Neural progenitor cell (in vitro differentiated cells): ENCODE measurements at regions not wholly inside any gene's neighbourhood (a gene's known extent, or its start where the extent isn't known, plus 50 kb on each side); places are given as distances from the start of the nearest gene placed in this dataset.

ENCODE experiments used
- DNase-seq: peaks from one replicate; pipeline ENCODE4 v3.0.0-alpha.2; 2016; ENCODE audit warnings: low spot score
- H2AFZ ChIP-seq: fragments of 200-600 bp; sonication (generic); replicated peaks from 2 replicates; pipeline ENCODE4 v1.6.1; 2016; ENCODE audit warnings: antibody characterized with exemption
- H3F3A ChIP-seq: fragments of 200-600 bp; sonication (generic); 2 replicates; pipeline ENCODE4 v1.6.1; 2016; ENCODE audit warnings: antibody characterized with exemption, low read depth
- H3K27ac ChIP-seq: fragments of 200-600 bp; sonication (generic); 2 replicates; pipeline ENCODE4 v1.5.1; 2016; ENCODE audit warnings: mild to moderate bottlenecking
- H3K27me3 ChIP-seq: fragments of 200-600 bp; sonication (generic); 2 replicates; pipeline ENCODE4 v1.6.1; 2016; ENCODE audit warnings: mild to moderate bottlenecking, moderate library complexity
- H3K36me3 ChIP-seq: fragments of 200-600 bp; sonication (generic); 2 replicates; pipeline ENCODE4 v1.5.1; 2016
- H3K4me1 ChIP-seq: fragments of 200-600 bp; sonication (generic); 2 replicates; pipeline ENCODE4 v1.6.1; 2016; ENCODE audit warnings: mixed run types
- H3K4me2 ChIP-seq: fragments of 200-600 bp; sonication (generic); 2 replicates; pipeline ENCODE4 v1.6.1; 2016
- H3K4me3 ChIP-seq: fragments of 200-600 bp; sonication (generic); 2 replicates; pipeline ENCODE4 v1.5.1; 2016
- H3K79me2 ChIP-seq: fragments of 200-600 bp; sonication (generic); 2 replicates; pipeline ENCODE4 v1.6.1; 2016; ENCODE audit warnings: low read depth
- H3K9ac ChIP-seq: fragments of 200-600 bp; sonication (generic); 2 replicates; pipeline ENCODE4 v1.6.1; 2016
- H3K9me3 ChIP-seq: fragments of 200-600 bp; sonication (generic); 2 replicates; pipeline ENCODE4 v1.5.1; 2016; ENCODE audit warnings: low read depth
- H4K20me1 ChIP-seq: fragments of 200-600 bp; sonication (generic); 2 replicates; pipeline ENCODE4 v1.6.1; 2016; ENCODE audit warnings: low read depth
- H3K27ac Mint-ChIP-seq: 3 replicates; pipeline ENCODE4 v1.8.0; 2021; ENCODE audit warnings: mixed read lengths
- H3K27me3 Mint-ChIP-seq: 2 replicates; pipeline ENCODE4 v1.8.0; 2022; ENCODE audit warnings: low read depth, mild to moderate bottlenecking, inconsistent platforms, moderate library complexity, mixed read lengths; ENCODE audit not compliant: insufficient read depth
- H3K36me3 Mint-ChIP-seq: 3 replicates; pipeline ENCODE4 v1.8.0; 2021; ENCODE audit warnings: mixed read lengths
- H3K4me1 Mint-ChIP-seq: 3 replicates; pipeline ENCODE4 v1.8.0; 2021; ENCODE audit warnings: mixed read lengths
- H3K4me3 Mint-ChIP-seq: 3 replicates; pipeline ENCODE4 v1.8.0; 2021; ENCODE audit warnings: mild to moderate bottlenecking, moderate library complexity, mixed read lengths
- H3K9me3 Mint-ChIP-seq: 3 replicates; pipeline ENCODE4 v1.8.0; 2020; ENCODE audit warnings: mixed read lengths
- CTCF ChIP-seq: fragments of 200-600 bp; sonication (generic); IDR thresholded peaks from 2 replicates; pipeline ENCODE4 v1.5.1; 2017; ENCODE audit warnings: antibody characterized with exemption, mild to moderate bottlenecking
- EZH2 ChIP-seq: fragments of 200-600 bp; sonication (generic); IDR thresholded peaks from 2 replicates; pipeline ENCODE4 v1.6.1; 2017; ENCODE audit warnings: antibody characterized with exemption, mild to moderate bottlenecking, moderate library complexity
- EZH2phosphoT487 ChIP-seq: fragments of 200-600 bp; sonication (generic); IDR thresholded peaks from 2 replicates; pipeline ENCODE4 v1.6.1; 2017; ENCODE audit warnings: antibody characterized with exemption

GRCh38 chr13:66212511-66212910 lies 1017.6 kb downstream of the PCDH9 start:
- no peak overlapping the region for H3K27ac ChIP-seq
- no peak overlapping the region for H3K4me3 Mint-ChIP-seq
- H3K79me2 ChIP-seq, result no peaks in the 10 kb centered on the region
- TF ChIP-seq EZH2 (no peak), CTCF (no peak), EZH2phosphoT487 (no peak)
- no peak overlapping the region for H3K27ac Mint-ChIP-seq
- no peaks in the 10 kb centered on the region for H3K4me1 Mint-ChIP-seq
- no peaks in the 10 kb centered on the region for H3F3A ChIP-seq
- peaks cover 2% of the 10 kb centered on the region for H3K9me3 Mint-ChIP-seq
- H3K36me3 ChIP-seq, result no peaks in the 10 kb centered on the region
- H3K4me1 ChIP-seq, result no peaks in the 10 kb centered on the region
- no peak overlapping the region for H3K4me2 ChIP-seq
- H4K20me1 ChIP-seq, result no peaks in the 10 kb centered on the region
- H3K9ac ChIP-seq, result no peak overlapping the region
- H3K27me3 ChIP-seq, result peaks cover 52% of the 10 kb centered on the region
- H3K27me3 Mint-ChIP-seq, result peaks cover 3% of the 10 kb centered on the region
- no peak overlapping the region for H2AFZ ChIP-seq
- H3K36me3 Mint-ChIP-seq, result no peaks in the 10 kb centered on the region
- no peak for DNase-seq
- H3K9me3 ChIP-seq, result no peaks in the 10 kb centered on the region
- H3K4me3 ChIP-seq, result no peak overlapping the region

GRCh38 chr13:66210677-66211076 lies 1019.5 kb downstream of the PCDH9 start:
- H3K4me2 ChIP-seq, result no peak overlapping the region
- no peaks in the 10 kb centered on the region for H3F3A ChIP-seq
- TF ChIP-seq EZH2phosphoT487 (no peak), EZH2 (no peak), CTCF (no peak)
- no peak overlapping the region for H3K27ac ChIP-seq
- peaks cover 3% of the 10 kb centered on the region for H3K27me3 Mint-ChIP-seq
- H3K4me1 Mint-ChIP-seq, result no peaks in the 10 kb centered on the region
- DNase-seq, result no peak
- no peak overlapping the region for H3K9ac ChIP-seq
- no peaks in the 10 kb centered on the region for H3K79me2 ChIP-seq
- no peak overlapping the region for H3K4me3 Mint-ChIP-seq
- no peak overlapping the region for H2AFZ ChIP-seq
- H3K9me3 ChIP-seq, result no peaks in the 10 kb centered on the region
- no peaks in the 10 kb centered on the region for H4K20me1 ChIP-seq
- no peaks in the 10 kb centered on the region for H3K36me3 Mint-ChIP-seq
- H3K27me3 ChIP-seq, result peaks cover 34% of the 10 kb centered on the region
- no peaks in the 10 kb centered on the region for H3K4me1 ChIP-seq
- no peak overlapping the region for H3K27ac Mint-ChIP-seq
- H3K9me3 Mint-ChIP-seq, result peaks cover under 1% of the 10 kb centered on the region
- H3K4me3 ChIP-seq, result no peak overlapping the region
- H3K36me3 ChIP-seq, result no peaks in the 10 kb centered on the region

- no peak for DNase-seq
- Histone ChIP-seq H3K27me3 (peaks cover 13% of the 10 kb centered on the region), H3K9me3 (no peaks in the 10 kb centered on the region), H2AFZ (no peak overlapping the region), H3K4me3 (no peak overlapping the region), H3K27ac (no peak overlapping the region), H3K79me2 (no peaks in the 10 kb centered on the region), H3K4me1 (no peaks in the 10 kb centered on the region), H3K9ac (no peak overlapping the region), H3K4me2 (no peak overlapping the region), H4K20me1 (no peaks in the 10 kb centered on the region), H3K36me3 (no peaks in the 10 kb centered on the region), H3F3A (no peaks in the 10 kb centered on the region)
- H3K9me3 Mint-ChIP-seq, result no peaks in the 10 kb centered on the region
- no peaks in the 10 kb centered on the region for H3K4me1 Mint-ChIP-seq
- H3K36me3 Mint-ChIP-seq, result no peaks in the 10 kb centered on the region
- no peak overlapping the region for H3K4me3 Mint-ChIP-seq
- H3K27ac Mint-ChIP-seq, result no peak overlapping the region
- TF ChIP-seq CTCF (no peak), EZH2phosphoT487 (no peak), EZH2 (no peak)
- H3K27me3 Mint-ChIP-seq, result no peaks in the 10 kb centered on the region
Observed at GRCh38 chr13:66208589-66208988, 1021.5 kb downstream of the PCDH9 start.

GRCh38 chr13:66207610-66208009 lies 1022.5 kb downstream of the PCDH9 start:
- DNase-seq, result no peak

More at GRCh38 chr13:66207610-66208009, 1022.5 kb downstream of the PCDH9 start:
- Histone ChIP-seq H3K27ac (no peak overlapping the region), H3K4me1 (no peaks in the 10 kb centered on the region), H3F3A (no peaks in the 10 kb centered on the region), H3K36me3 (no peaks in the 10 kb centered on the region), H3K4me3 (no peak overlapping the region), H3K4me2 (no peak overlapping the region), H3K9me3 (no peaks in the 10 kb centered on the region), H2AFZ (no peak overlapping the region), H3K9ac (no peak overlapping the region), H3K27me3 (peaks cover 4% of the 10 kb centered on the region), H4K20me1 (no peaks in the 10 kb centered on the region), H3K79me2 (no peaks in the 10 kb centered on the region)
- H3K27me3 Mint-ChIP-seq, result no peaks in the 10 kb centered on the region
- H3K27ac Mint-ChIP-seq, result no peak overlapping the region
- H3K36me3 Mint-ChIP-seq, result no peaks in the 10 kb centered on the region
- H3K9me3 Mint-ChIP-seq, result no peaks in the 10 kb centered on the region
- no peak for TF ChIP-seq CTCF
- TF ChIP-seq EZH2phosphoT487, result no peak
- no peak for TF ChIP-seq EZH2
- no peaks in the 10 kb centered on the region for H3K4me1 Mint-ChIP-seq
- H3K4me3 Mint-ChIP-seq, result no peak overlapping the region
